Forelimb muscle (tissue), 1 donor: ENCODE measurements at regions not wholly inside any gene's neighbourhood (a gene's known extent, or its start where the extent isn't known, plus 50 kb on each side); places are given as distances from the start of the nearest gene placed in this dataset.

Source experiments
- DNase-seq: peaks from one replicate; pipeline ENCODE4 v3.0.0-alpha.2; 2013; ENCODE audit warnings: low read depth

- no peak for DNase-seq
These were observed 92.3 kb downstream of the GYPC start for GRCh38 chr2:126748188-126748760.

- no peak for DNase-seq
These were observed 93.1 kb downstream of the GYPC start for GRCh38 chr2:126748929-126749518.

- DNase-seq: no peak
These were observed 93.6 kb downstream of the GYPC start for GRCh38 chr2:126749537-126749936.

- DNase-seq: no peak
These were observed 94.5 kb downstream of the GYPC start for GRCh38 chr2:126750506-126750905.

GRCh38 chr2:126751477-126751876 is 95.5 kb downstream of the GYPC start:
- DNase-seq: no peak

GRCh38 chr2:126752876-126753275 is 96.9 kb downstream of the GYPC start:
- no peak for DNase-seq

- DNase-seq: no peak
These were observed 97.7 kb downstream of the GYPC start for GRCh38 chr2:126753501-126754212.

- DNase-seq: no peak
These were observed 98.5 kb downstream of the GYPC start for GRCh38 chr2:126754240-126755004.

GRCh38 chr2:126756125-126756524 is 100.2 kb downstream of the GYPC start:
- no peak for DNase-seq

GRCh38 chr2:126761256-126761980 is 105.5 kb downstream of the GYPC start:
- no peak for DNase-seq

- no peak for DNase-seq
These were observed 106.3 kb downstream of the GYPC start for GRCh38 chr2:126761981-126762878.

- no peak for DNase-seq
These were observed 108.8 kb downstream of the GYPC start for GRCh38 chr2:126764686-126765265.

- DNase-seq: no peak
These were observed 109.4 kb downstream of the GYPC start for GRCh38 chr2:126765395-126765794.

- no peak for DNase-seq
These were observed 110.5 kb downstream of the GYPC start for GRCh38 chr2:126766295-126766968.

GRCh38 chr2:126766969-126767296 is 111.0 kb downstream of the GYPC start:
- DNase-seq: no peak

- DNase-seq: no peak
These were observed 113.2 kb downstream of the GYPC start for GRCh38 chr2:126769118-126769517.

GRCh38 chr2:126770466-126770865 is 114.5 kb downstream of the GYPC start:
- no peak for DNase-seq

GRCh38 chr2:126771094-126771493 is 115.1 kb downstream of the GYPC start:
- no peak for DNase-seq

- no peak for DNase-seq
These were observed 115.7 kb downstream of the GYPC start for GRCh38 chr2:126771501-126772195.
